ENCODE measurements at regions not wholly inside any gene's neighbourhood (a gene's known extent, or its start where the extent isn't known, plus 50 kb on each side); places are given as distances from the start of the nearest gene placed in this dataset.

DNA sequence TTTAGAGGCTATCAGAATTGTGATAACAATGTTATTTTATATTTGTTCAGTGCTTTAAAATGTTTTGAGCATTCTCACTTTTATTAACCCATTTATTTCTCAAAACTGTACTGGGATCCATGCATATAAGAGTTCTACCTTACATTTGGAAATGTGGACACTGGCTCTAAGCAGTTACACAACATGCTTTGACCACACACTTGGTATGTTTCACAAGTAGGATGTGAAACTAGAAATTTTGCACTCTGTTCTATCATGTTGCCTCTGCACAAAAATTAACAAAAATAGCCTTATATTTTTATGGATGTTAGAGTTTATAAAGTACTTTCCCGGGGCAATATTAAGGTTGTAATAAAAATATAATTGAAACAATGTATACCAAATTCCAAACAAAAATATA lies 126.9 kb upstream of the CHORDC1 start:
- Histone ChIP-seq H2BK15ac (ENCODE audit: low read depth, low read length) (no peak overlapping the region), H2AK9ac (replicated peaks; ENCODE audit: low read depth, low read length, poor library complexity) (no peak overlapping the region), H4K20me1 (ENCODE audit: insufficient read depth, low read length) (no peaks in the 10 kb centered on the region), H3K27me3 (ENCODE audit: control insufficient read depth, insufficient read depth, low read length) (no peaks in the 10 kb centered on the region), H2AK5ac (ENCODE audit: low read depth, low read length) (no peak overlapping the region), H4K8ac (ENCODE audit: low read depth in 2 of 2, low read length in 2 of 2) (no peak overlapping the region), H3K4me3 (ENCODE audit: insufficient read depth, low read depth, low read length) (no peak overlapping the region), H3K18ac (ENCODE audit: low read depth, low read length) (no peak overlapping the region), H2BK20ac (ENCODE audit: low read depth, low read length) (no peak overlapping the region), H3K56ac (ENCODE audit: extremely low read depth, insufficient read depth, low read length) (no peak overlapping the region), H4K5ac (ENCODE audit: low read depth, low read length) (no peak overlapping the region), H3K27ac (ENCODE audit: insufficient read depth, low read length) (no peak overlapping the region), H3K23ac (ENCODE audit: low read depth, low read length) (no peak overlapping the region), H2BK120ac (ENCODE audit: low read depth, low read length) (no peak overlapping the region), H3K4me2 (ENCODE audit: low read depth, low read length) (no peak overlapping the region), H3K4ac (ENCODE audit: low read depth, low read length) (no peak overlapping the region), H3K9ac (ENCODE audit: low read depth, low read length) (no peak overlapping the region), H3K79me1 (ENCODE audit: low read depth in 1 of 2, low read length in 2 of 2) (no peaks in the 10 kb centered on the region), H2AFZ (replicated peaks; ENCODE audit: low read length, poor library complexity) (no peak overlapping the region), H3K14ac (replicated peaks; ENCODE audit: low read depth, low read length) (no peak overlapping the region), H3K9me3 (ENCODE audit: control insufficient read depth, insufficient read depth, low read length) (peaks cover 2% of the 10 kb centered on the region), H2BK5ac (ENCODE audit: low read depth, low read length, poor library complexity, severe bottlenecking) (no peak overlapping the region), H3K4me1 (ENCODE audit: control insufficient read depth, insufficient read depth, low read length) (no peaks in the 10 kb centered on the region), H3K9me1 (ENCODE audit: insufficient read depth, low read length) (no peaks in the 10 kb centered on the region), H3K36me3 (ENCODE audit: control insufficient read depth, insufficient read depth, low read length) (no peaks in the 10 kb centered on the region), H4K91ac (ENCODE audit: insufficient read depth, low read depth, low read length) (no peak overlapping the region)
- ChIA-PET CTCF (no interaction called here), POLR2A (ENCODE audit: unreplicated experiment) (no interaction called here)
- dilution Hi-C loops (cut with HindIII; ENCODE audit: low sequenced_read_pairs, unreplicated experiment) (no loop called here), in situ Hi-C loops (cut with MboI; ENCODE audit: low sequenced_read_pairs) (no loop called here), intact Hi-C loops (cut with micrococcal nuclease) (no loop called here)
- BruUV-seq (replicated peaks), result no TSS peak
- TF ChIP-seq MAZ (IDR thresholded peaks at IDR 0.05; ENCODE audit: borderline replicate concordance, low read depth, low read length) (no peak), MAFK (IDR thresholded peaks at IDR 0.05; ENCODE audit: low read depth, low read length) (no peak), CHD1 (IDR thresholded peaks at IDR 0.05; ENCODE audit: low read depth, low read length) (no peak), RFX5 (IDR thresholded peaks at IDR 0.05; ENCODE audit: low read depth, low read length) (no peak)
- WGBS, 2 experiments (ENCODE audit: extremely low coverage in 2 of 2, insufficient read length in 1 of 2), result no CpG with 5 or more reads among the region's 1 CpG
- no peak for DNase-seq
- ATAC-seq (ENCODE audit: low read depth), result no peak

Data from IMR-90 (cell line).